ENCODE measurements at regions not wholly inside any gene's neighbourhood (a gene's known extent, or its start where the extent isn't known, plus 50 kb on each side); places are given as distances from the start of the nearest gene placed in this dataset.

DNA sequence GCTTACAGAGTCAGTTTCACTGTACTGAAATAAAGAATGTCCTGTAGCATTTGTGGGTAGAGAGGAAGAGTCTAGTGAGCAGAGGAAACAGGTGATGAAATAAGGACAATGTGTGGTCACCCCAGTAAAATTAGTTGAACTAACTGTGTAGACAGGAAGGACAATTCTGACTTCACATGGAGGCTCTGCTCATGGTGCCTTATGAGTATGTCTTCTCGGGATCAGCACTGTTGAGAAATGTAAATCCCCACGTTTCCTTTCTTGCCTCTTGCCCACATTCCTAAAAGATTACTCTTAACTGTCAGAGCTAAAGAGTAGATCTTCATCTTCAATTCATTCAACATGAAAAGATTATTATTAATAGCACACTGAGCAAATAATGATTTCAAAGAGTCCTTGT, 113.2 kb upstream of the FLRT2 start:
- Mint-ChIP-seq H3K4me3 (no peak overlapping the region), H3K27ac (ENCODE audit: unreplicated experiment) (no peak overlapping the region), H3K27me3 (ENCODE audit: low read depth) (no peaks in the 10 kb centered on the region), H3K4me1 (peaks cover 5% of the 10 kb centered on the region), H3K9me3 (peaks cover 3% of the 10 kb centered on the region), H3K36me3 (ENCODE audit: low read depth) (no peaks in the 10 kb centered on the region)
- TF ChIP-seq, protein P1, sequence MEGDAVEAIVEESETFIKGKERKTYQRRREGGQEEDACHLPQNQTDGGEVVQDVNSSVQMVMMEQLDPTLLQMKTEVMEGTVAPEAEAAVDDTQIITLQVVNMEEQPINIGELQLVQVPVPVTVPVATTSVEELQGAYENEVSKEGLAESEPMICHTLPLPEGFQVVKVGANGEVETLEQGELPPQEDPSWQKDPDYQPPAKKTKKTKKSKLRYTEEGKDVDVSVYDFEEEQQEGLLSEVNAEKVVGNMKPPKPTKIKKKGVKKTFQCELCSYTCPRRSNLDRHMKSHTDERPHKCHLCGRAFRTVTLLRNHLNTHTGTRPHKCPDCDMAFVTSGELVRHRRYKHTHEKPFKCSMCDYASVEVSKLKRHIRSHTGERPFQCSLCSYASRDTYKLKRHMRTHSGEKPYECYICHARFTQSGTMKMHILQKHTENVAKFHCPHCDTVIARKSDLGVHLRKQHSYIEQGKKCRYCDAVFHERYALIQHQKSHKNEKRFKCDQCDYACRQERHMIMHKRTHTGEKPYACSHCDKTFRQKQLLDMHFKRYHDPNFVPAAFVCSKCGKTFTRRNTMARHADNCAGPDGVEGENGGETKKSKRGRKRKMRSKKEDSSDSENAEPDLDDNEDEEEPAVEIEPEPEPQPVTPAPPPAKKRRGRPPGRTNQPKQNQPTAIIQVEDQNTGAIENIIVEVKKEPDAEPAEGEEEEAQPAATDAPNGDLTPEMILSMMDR (conservative IDR thresholded peaks at IDR 0.05) = no peak
- no peak for DNase-seq (ENCODE audit: low read depth, low spot score)

- TF ChIP-seq, protein P1 (conservative IDR thresholded peaks at IDR 0.05) = no peak
- Mint-ChIP-seq H3K4me3 (no peak overlapping the region), H3K4me1 (peaks cover 5% of the 10 kb centered on the region), H3K9me3 (peaks cover 3% of the 10 kb centered on the region), H3K27me3 (ENCODE audit: low read depth) (no peaks in the 10 kb centered on the region), H3K36me3 (ENCODE audit: low read depth) (no peaks in the 10 kb centered on the region), H3K27ac (ENCODE audit: unreplicated experiment) (no peak overlapping the region)
- no peak for DNase-seq (ENCODE audit: low read depth, low spot score)
Observed at GRCh38 chr14:85417396-85417795, 112.5 kb upstream of the FLRT2 start.

DNA sequence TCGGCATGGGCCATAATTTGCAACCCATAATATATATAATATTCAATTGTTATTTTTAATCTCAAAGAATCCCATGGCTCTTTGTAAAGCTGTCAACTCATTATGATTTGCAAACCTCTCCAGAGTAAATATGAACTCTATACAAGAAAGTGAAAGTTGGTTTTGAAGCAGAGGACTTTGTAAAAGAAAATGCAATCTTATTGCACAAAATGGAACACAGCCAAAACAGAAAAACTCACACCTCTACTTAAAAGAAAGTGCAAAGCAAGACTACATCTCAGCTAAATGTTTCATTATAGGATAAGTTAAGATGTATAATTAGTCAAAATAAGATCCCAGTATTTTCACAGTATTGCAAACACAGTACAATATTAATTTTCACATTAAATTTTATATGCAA, 111.2 kb upstream of the FLRT2 start:
- Mint-ChIP-seq H3K27ac (ENCODE audit: unreplicated experiment) (no peak overlapping the region), H3K36me3 (ENCODE audit: low read depth) (no peaks in the 10 kb centered on the region), H3K9me3 (peaks cover 3% of the 10 kb centered on the region), H3K27me3 (ENCODE audit: low read depth) (no peaks in the 10 kb centered on the region), H3K4me3 (no peak overlapping the region), H3K4me1 (peaks cover 5% of the 10 kb centered on the region)
- no peak for DNase-seq (ENCODE audit: low read depth, low spot score)
- TF ChIP-seq, protein P1 (conservative IDR thresholded peaks at IDR 0.05) = no peak

- H3K4me1 Mint-ChIP-seq = peaks cover 5% of the 10 kb centered on the region
- peak overlapping the region; percentile 43 for H3K27ac Mint-ChIP-seq (ENCODE audit: unreplicated experiment)
- TF ChIP-seq, protein P1 (conservative IDR thresholded peaks at IDR 0.05) = no peak
- no peaks in the 10 kb centered on the region for H3K27me3 Mint-ChIP-seq (ENCODE audit: low read depth)
- H3K4me3 Mint-ChIP-seq = no peak overlapping the region
- H3K36me3 Mint-ChIP-seq (ENCODE audit: low read depth) = no peaks in the 10 kb centered on the region
- H3K9me3 Mint-ChIP-seq = peaks cover 3% of the 10 kb centered on the region
- DNase-seq (ENCODE audit: low read depth, low spot score) = no peak
Observed at GRCh38 chr14:85420278-85420677, 109.7 kb upstream of the FLRT2 start.

- TF ChIP-seq, protein P1 (conservative IDR thresholded peaks at IDR 0.05) = no peak
- DNase-seq (ENCODE audit: low read depth, low spot score) = no peak
- Mint-ChIP-seq H3K36me3 (ENCODE audit: low read depth) (no peaks in the 10 kb centered on the region), H3K27ac (ENCODE audit: unreplicated experiment) (no peak overlapping the region), H3K27me3 (ENCODE audit: low read depth) (no peaks in the 10 kb centered on the region), H3K4me3 (no peak overlapping the region), H3K4me1 (peaks cover 5% of the 10 kb centered on the region), H3K9me3 (peaks cover 3% of the 10 kb centered on the region)
Observed at GRCh38 chr14:85420707-85421106, 109.2 kb upstream of the FLRT2 start.
